ENCODE measurements at regions not wholly inside any gene's neighbourhood (a gene's known extent, or its start where the extent isn't known, plus 50 kb on each side); places are given as distances from the start of the nearest gene placed in this dataset.

DNA sequence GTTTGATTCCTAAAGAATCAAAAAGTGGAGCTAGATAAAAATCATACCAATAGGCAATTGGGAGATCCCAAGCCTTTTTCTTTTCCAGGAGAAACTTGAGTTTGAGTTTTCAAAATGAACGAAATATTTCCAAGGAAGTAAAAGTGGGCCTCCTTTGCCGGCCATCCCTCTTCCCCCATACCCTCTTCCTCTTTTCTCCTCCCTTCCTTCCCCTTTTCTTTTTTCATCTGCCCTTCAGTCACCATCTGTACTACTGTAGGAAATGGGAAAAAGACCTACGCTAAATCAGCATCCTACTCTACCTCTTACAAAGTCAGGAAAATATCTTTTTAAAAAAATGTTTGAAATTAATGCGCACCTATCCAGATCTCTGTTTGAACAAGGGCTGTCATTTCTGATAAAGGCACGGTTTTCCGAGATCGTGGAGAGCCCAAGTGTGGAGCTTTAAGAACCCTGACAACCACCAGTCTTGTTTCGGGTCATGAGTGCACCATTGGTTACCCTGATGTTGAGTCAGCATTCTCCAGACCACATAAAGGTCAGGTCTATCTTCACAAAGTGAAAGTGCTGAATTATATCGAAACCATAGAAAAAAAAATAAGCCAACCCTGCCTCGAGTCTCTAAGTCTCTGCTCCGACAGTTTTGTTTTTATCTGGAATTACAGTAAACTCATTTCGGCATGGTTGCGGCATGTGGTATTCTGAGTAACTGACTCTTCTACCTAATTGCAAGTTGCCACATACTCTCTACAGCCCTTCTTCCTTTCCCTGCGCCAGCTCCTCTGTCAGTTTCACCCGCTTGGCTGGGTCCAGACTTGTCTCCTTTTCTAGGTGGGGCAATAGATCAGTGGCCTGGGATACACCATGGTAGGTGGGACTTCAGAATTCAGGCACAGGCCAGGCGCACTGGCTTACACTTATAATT, 140.2 kb upstream of the KLF3 start:
- TF ChIP-seq, protein P1, sequence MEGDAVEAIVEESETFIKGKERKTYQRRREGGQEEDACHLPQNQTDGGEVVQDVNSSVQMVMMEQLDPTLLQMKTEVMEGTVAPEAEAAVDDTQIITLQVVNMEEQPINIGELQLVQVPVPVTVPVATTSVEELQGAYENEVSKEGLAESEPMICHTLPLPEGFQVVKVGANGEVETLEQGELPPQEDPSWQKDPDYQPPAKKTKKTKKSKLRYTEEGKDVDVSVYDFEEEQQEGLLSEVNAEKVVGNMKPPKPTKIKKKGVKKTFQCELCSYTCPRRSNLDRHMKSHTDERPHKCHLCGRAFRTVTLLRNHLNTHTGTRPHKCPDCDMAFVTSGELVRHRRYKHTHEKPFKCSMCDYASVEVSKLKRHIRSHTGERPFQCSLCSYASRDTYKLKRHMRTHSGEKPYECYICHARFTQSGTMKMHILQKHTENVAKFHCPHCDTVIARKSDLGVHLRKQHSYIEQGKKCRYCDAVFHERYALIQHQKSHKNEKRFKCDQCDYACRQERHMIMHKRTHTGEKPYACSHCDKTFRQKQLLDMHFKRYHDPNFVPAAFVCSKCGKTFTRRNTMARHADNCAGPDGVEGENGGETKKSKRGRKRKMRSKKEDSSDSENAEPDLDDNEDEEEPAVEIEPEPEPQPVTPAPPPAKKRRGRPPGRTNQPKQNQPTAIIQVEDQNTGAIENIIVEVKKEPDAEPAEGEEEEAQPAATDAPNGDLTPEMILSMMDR (conservative IDR thresholded peaks at IDR 0.05; ENCODE audit: low read depth, low read length) = no peak
- TF ChIP-seq RFX5 (IDR thresholded peaks at IDR 0.05; ENCODE audit: low read depth, low read length) = no peak
- TF ChIP-seq, protein P2, sequence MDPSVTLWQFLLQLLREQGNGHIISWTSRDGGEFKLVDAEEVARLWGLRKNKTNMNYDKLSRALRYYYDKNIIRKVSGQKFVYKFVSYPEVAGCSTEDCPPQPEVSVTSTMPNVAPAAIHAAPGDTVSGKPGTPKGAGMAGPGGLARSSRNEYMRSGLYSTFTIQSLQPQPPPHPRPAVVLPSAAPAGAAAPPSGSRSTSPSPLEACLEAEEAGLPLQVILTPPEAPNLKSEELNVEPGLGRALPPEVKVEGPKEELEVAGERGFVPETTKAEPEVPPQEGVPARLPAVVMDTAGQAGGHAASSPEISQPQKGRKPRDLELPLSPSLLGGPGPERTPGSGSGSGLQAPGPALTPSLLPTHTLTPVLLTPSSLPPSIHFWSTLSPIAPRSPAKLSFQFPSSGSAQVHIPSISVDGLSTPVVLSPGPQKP (IDR thresholded peaks at IDR 0.05; ENCODE audit: borderline replicate concordance, low read depth, low read length) = no peak
- TF ChIP-seq MAFK (IDR thresholded peaks at IDR 0.05; ENCODE audit: low read depth, low read length) = peak; percentile 16; the same call in 1 of the 2 replicates
- TF ChIP-seq POLR2A (IDR thresholded peaks at IDR 0.05; ENCODE audit: low read depth, low read length) = no peak
- TF ChIP-seq MAZ (IDR thresholded peaks at IDR 0.05; ENCODE audit: borderline replicate concordance, low read depth, low read length) = no peak
- TF ChIP-seq RAD21 (IDR thresholded peaks at IDR 0.05; ENCODE audit: low read length) = no peak
- TF ChIP-seq, protein P3, sequence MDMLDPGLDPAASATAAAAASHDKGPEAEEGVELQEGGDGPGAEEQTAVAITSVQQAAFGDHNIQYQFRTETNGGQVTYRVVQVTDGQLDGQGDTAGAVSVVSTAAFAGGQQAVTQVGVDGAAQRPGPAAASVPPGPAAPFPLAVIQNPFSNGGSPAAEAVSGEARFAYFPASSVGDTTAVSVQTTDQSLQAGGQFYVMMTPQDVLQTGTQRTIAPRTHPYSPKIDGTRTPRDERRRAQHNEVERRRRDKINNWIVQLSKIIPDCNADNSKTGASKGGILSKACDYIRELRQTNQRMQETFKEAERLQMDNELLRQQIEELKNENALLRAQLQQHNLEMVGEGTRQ (IDR thresholded peaks at IDR 0.05; ENCODE audit: low read depth, low read length) = no peak

All from IMR-90 (cell line).